NCI-H345 treated with DMSO at 0.1 percent for 48 hours (cell line): ENCODE measurements at regions not wholly inside any gene's neighbourhood (a gene's known extent, or its start where the extent isn't known, plus 50 kb on each side); places are given as distances from the start of the nearest gene placed in this dataset.
"Not testable (repeated sequence)": the region's sequence is repeated elsewhere in the genome, so short reads cannot be mapped to it uniquely, and the experiment has no call there.

Source experiments
- DNase-seq: peaks from one replicate; lab custom pipeline; 2025; ENCODE audit not compliant: unreplicated experiment; lab: John Stamatoyannopoulos, UW

GRCh38 chr4:73671348-73671747, 51.1 kb upstream of the RASSF6 start:
- not testable (repeated sequence) for DNase-seq

GRCh38 chr4:73673286-73673685, 53.0 kb upstream of the RASSF6 start:
- no peak for DNase-seq

- DNase-seq, result no peak
Measured at GRCh38 chr4:73674451-73674919, 54.2 kb upstream of the RASSF6 start.

GRCh38 chr4:73675623-73676022, 55.4 kb upstream of the RASSF6 start:
- DNase-seq, result no peak

GRCh38 chr4:73676136-73676535, 55.9 kb upstream of the RASSF6 start:
- DNase-seq, result no peak

- DNase-seq, result peak; percentile 87
Measured at GRCh38 chr4:73676861-73677323, 56.7 kb upstream of the RASSF6 start.

GRCh38 chr4:73679836-73680235, 59.6 kb upstream of the RASSF6 start:
- no peak for DNase-seq

GRCh38 chr4:73681776-73682175, 58.6 kb upstream of the CXCL8 start:
- DNase-seq, result no peak

- DNase-seq, result no peak
Measured at GRCh38 chr4:73682508-73682907, 57.9 kb upstream of the CXCL8 start.

- DNase-seq, result no peak
Measured at GRCh38 chr4:73683033-73683432, 57.3 kb upstream of the CXCL8 start.

- no peak for DNase-seq
Measured at GRCh38 chr4:73683456-73683855, 56.9 kb upstream of the CXCL8 start.

GRCh38 chr4:73684097-73684496, 56.3 kb upstream of the CXCL8 start:
- DNase-seq, result no peak

GRCh38 chr4:73685052-73685451, 55.3 kb upstream of the CXCL8 start:
- DNase-seq, result no peak

GRCh38 chr4:73687421-73687820, 52.9 kb upstream of the CXCL8 start:
- DNase-seq, result no peak

GRCh38 chr4:73690051-73690738, 50.2 kb upstream of the CXCL8 start:
- DNase-seq, result no peak
